Activated naive CD4-positive, alpha-beta T cell treated with anti-CD3 and anti-CD28 coated beads, Interleukin-2, amount 50 U/mL, for 16 hours (primary cell): ENCODE measurements at regions not wholly inside any gene's neighbourhood (a gene's known extent, or its start where the extent isn't known, plus 50 kb on each side); places are given as distances from the start of the nearest gene placed in this dataset.
"Not testable (repeated sequence)": the region's sequence is repeated elsewhere in the genome, so short reads cannot be mapped to it uniquely, and the experiment has no call there.

Source experiments
- DNase-seq: peaks from one replicate; pipeline ENCODE4 v3.0.0-alpha.2; 2020

GRCh38 chr1:10942542-10942912, 69.9 kb upstream of the TARDBP start:
- DNase-seq = no peak

- DNase-seq = no peak
These were observed 69.4 kb upstream of the TARDBP start for GRCh38 chr1:10943041-10943440.

- no peak for DNase-seq
These were observed 68.3 kb upstream of the TARDBP start for GRCh38 chr1:10943991-10944730.

GRCh38 chr1:10945991-10946509, 66.4 kb upstream of the TARDBP start:
- DNase-seq = no peak

DNA sequence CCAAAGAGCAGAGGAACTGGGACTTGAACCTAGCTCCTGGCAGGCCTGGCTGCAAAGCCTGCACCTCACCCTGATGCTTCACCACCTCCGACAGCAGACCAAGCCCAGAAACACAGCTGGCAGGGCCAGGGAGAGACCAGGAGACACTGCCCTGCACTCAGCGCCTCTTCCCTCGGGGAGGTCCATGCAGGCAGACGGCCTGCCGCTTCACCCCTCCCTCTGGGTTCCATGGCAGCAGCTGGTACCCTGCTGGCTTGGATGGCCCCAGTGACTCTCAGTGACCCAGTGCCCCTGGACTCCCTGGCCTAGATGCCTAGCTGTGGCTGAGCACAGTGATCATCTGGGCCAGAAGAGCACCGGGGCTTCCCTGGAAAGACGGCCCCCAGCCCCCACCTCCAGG, 65.3 kb upstream of the TARDBP start:
- DNase-seq = no peak

DNA sequence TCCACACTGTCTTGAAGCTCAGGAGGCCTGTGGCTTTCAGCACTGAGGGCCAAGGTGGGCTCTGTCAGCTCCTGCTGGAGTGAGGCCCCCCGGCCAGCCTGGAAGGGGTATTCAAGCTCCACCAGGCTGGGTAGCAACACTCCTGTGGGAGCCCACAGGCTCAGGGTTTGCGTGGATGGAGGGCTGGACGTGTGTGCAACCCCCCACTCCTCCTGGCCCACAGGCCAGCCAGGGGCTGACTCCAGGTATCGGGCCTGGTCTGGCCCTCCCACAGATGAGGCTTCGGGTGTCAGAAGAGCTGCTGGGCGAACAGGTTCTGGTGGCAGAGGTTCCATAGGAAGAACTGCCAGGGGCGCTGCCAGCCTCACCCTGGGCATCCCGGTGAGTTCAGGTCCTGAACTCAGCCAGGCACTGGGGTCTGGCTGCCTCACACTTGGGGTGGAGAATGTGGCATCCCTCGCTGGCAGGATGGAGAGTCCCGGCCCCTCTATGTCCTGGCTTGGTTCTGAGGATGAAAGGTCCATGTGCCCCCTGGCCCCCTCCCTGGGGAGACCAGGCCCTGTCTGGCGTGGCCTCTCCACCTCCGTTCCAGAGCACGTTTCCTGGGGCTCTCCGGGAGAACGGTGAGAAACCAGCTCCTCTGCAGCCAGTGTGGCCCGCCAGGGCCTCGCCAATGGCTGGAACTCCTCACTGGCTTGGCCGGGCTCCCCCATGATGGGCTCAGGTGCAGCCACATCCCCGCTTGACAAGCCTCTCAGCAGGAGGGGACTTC, 64.6 kb upstream of the TARDBP start:
- DNase-seq = no peak

- DNase-seq = no peak
These were observed 64.0 kb upstream of the TARDBP start for GRCh38 chr1:10948463-10948775.

DNA sequence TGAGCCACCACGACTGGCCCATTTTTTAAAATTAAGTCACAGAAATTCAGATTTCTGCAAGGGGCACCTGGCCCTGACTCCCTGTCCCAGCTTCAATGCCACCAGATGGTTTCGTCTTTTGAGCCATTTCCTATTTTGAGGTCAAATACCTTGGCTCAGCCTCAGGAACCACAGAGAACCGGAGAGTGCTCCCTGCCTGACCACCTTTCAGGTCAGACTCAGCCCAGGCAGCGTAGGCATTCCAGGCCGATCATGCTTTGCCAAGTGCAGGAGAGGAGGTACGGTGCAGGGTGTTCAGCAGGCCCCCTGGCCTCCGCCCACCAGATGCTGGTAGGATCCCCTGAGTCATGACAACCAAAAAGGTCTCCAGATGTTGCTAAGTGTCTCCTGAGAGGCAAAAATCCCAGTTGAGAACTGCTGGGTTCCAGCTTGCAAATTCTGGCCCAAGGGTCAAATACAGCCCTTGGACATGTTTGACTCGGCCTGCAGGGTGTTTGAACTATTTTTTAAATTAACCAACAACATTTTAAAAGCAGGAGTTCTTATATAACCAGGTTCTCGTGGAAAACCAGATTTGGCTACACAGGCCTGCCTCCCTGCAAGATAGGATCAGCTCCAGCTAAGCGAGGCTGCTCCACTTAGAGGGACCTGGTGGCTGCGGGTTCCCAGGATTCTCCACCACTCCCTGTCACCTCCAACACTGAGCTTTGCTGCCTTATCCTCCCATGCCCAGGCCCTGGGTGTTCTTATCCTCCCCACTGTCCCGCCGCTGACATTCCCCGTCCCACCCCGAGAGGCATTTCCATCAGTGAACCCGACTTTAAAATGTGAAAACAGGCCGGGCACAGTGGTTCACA, 61.9 kb upstream of the TARDBP start:
- DNase-seq = no peak

GRCh38 chr1:10951298-10951697, 61.2 kb upstream of the TARDBP start:
- not testable (repeated sequence) for DNase-seq

DNA sequence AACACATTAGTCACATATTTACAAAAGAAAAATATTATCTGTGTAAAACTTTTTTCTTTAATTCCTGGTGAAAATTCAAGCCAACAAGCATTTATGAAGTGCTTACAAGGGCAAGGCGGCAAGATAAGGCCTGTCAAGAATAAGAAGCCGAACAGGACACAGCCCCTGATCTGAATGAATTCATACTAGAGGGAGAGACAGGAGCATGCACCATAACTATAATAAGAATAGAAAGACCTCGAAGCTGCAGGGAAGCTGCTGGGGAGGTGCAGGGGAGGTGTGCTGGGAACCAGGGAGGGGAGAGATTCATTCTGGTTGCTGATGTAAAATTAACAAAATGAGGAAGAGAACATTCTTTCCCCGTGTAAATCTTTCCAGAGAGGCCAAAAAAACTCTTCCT, 60.5 kb upstream of the TARDBP start:
- DNase-seq = no peak

DNA sequence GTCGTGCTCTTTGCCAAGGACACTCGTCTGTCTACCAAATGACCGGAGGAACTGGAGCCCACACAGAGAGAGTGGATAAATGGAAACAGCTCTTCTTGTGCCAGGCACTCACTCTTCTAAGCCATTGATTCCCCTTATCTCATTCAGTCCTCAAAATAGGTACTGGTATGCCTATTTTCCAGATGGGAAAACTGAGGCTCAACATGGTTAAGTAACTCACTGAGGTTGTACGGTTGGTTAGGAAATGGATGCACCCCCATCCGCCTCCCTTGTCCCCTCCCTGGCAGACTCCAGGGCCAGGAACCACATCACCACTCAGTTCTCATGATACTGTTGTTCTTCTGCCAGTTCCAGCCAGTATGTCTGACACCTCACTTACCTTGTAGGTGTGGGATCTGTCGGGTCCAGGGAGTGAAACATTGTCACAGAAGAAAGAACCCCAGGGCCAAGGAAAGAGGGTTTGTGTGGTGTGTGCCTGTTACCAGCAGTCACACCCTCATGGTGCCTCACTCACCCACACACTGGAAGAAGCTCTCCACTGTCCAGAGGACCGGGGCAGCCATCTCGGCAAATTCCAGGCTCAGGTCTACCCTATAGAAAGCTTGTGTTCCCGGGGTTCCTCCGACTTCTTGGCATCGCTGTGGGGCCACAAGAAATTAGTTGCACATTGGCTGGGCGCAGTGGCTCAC, 58.8 kb upstream of the TARDBP start:
- DNase-seq = no peak

- DNase-seq = no peak
These were observed 55.3 kb upstream of the TARDBP start for GRCh38 chr1:10957133-10957532.

- no peak for DNase-seq
These were observed 53.8 kb upstream of the TARDBP start for GRCh38 chr1:10958614-10959013.

- peak; percentile 85 for DNase-seq
These were observed 51.8 kb upstream of the TARDBP start for GRCh38 chr1:10960411-10961299.

- no peak for DNase-seq
These were observed 51.1 kb upstream of the TARDBP start for GRCh38 chr1:10961300-10961833.

DNA sequence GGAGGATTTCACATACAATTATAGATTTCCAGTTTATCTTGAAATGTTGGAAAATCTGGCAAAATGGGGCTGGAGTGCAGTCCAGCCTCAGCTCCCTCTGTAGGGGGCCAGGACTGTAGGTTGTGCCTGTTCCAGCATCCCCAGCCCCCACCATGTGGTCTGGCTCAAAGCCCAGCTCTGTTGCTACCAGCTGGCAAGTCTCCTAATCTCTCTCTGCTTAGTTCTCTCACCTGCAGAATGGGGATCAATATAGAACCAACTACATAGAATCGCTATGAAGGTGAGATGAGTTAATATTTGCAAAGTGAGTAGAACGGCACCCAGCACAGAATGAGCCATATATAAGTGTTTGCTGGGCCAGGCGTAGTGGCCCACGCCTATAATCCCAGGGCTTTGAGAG, 50.0 kb upstream of the TARDBP start:
- no peak for DNase-seq
